Heart left ventricle (tissue), 16 donors: ENCODE measurements at regions not wholly inside any gene's neighbourhood (a gene's known extent, or its start where the extent isn't known, plus 50 kb on each side); places are given as distances from the start of the nearest gene placed in this dataset.

Experiments used
- ATAC-seq, 4 donors: fragments of 200-7000 bp; cut with Tn5 transposase; one replicate each; pipeline ENCODE4 v1.9.1; 2020 to 2022; ENCODE audit warnings: moderate library complexity in 4 of 4, mild to moderate bottlenecking in 3 of 4, moderate number of reproducible peaks in 1 of 4
- DNase-seq, 5 donors: peaks; one replicate each; pipeline ENCODE4 v3.0.0-alpha.2; 2020
- H3K27ac ChIP-seq, 12 donors: fragments of 200-600 bp; sonication (generic) in 4 of 12; one replicate each; pipeline versions ENCODE4 v1.5.0 to v1.8.0; 2016 to 2022; ENCODE audit warnings: mild to moderate bottlenecking in 2 of 12
- H3K27me3 ChIP-seq, 9 donors: fragments of 200-600 bp; sonication (generic) in 2 of 9; one replicate each; pipeline versions ENCODE4 v1.5.1 to v1.8.0; 2016 to 2022; ENCODE audit warnings: mild to moderate bottlenecking in 3 of 9
- H3K36me3 ChIP-seq, 9 donors: fragments of 200-600 bp; sonication (generic) in 2 of 9; one replicate each; pipeline versions ENCODE4 v1.5.0 to v1.8.0; 2018 to 2022; ENCODE audit warnings: mild to moderate bottlenecking in 2 of 9
- H3K4me1 ChIP-seq, 12 donors: fragments of 200-600 bp; sonication (generic) in 4 of 12; one replicate each; pipeline versions ENCODE4 v1.5.0 to v1.8.0; 2016 to 2022; ENCODE audit warnings: mild to moderate bottlenecking in 3 of 12
- H3K4me3 ChIP-seq, 12 donors: fragments of 200-600 bp; sonication (generic) in 4 of 12; one replicate each; pipeline versions ENCODE4 v1.5.0 to v1.8.0; 2017 to 2022; ENCODE audit warnings: mild to moderate bottlenecking in 9 of 12, moderate library complexity in 4 of 12
- H3K9me3 ChIP-seq, 12 donors: fragments of 200-600 bp; sonication (generic) in 4 of 12; one replicate each; pipeline versions ENCODE4 v1.5.0 to v1.8.0; 2016 to 2022; ENCODE audit warnings: mild to moderate bottlenecking in 1 of 12
- CTCF ChIP-seq, 12 donors: fragments of 200-600 bp; sonication (generic) in 4 of 12; IDR thresholded peaks; one replicate each; pipeline versions ENCODE4 v1.5.0 to v1.8.0; 2018 to 2022; ENCODE audit warnings: antibody characterized with exemption in 12 of 12, mild to moderate bottlenecking in 5 of 12
- POLR2A ChIP-seq, 2 donors: fragments of 450-650 bp; IDR thresholded peaks; one replicate each; pipeline ENCODE4 v1.6.1; 2017; ENCODE audit warnings: antibody characterized with exemption in 2 of 2, mild to moderate bottlenecking in 2 of 2, moderate library complexity in 2 of 2
- WGBS, 4 donors: extraction: QIAGEN DNeasy Blood & Tissue Kit in 2 of 4; methylation state at CpG; one replicate each; pipeline versions ENCODE4 v1.1.5 to v1.1.7; 2013 to 2018; 5-methylcytosine and 5-hydroxymethylcytosine counted together
- intact Hi-C, 10 donors: fragments of 100-400 bp; cut with DNase I; formaldehyde crosslinking; loops; one replicate each; pipeline versions ENCODE4 v1.11.1 to v1.14.2; 2022
- donor health status: ischemic (EF 13 %, LVEDD 7.1; RV severe dilation, severe dysfunction).
- donor health status: healthy with polysubstance abuse.
- donor health status: DM: no; HTN: yes; CAD: no.
- donor health status: DM: no; HTN: no; CAD: no.
- donor health status: ischemic (EF 25% LVEDD 6.9; RV normal size, moderate dysfunction).
- donor health status: ischemic (EF 25% LVEDD 5.7; RV mildly dilated, moderate dysfunction).
- donor health status: healthy.
- donor health status: DM: yes; HTN: yes; CAD: no.
- donor health status: ischemic (EF 35%, LVEDD 5.7; RV mildly dilated, moderate dysfunction).
- donor health status: nonischemic (EF 11% LVEDD 7.7; RV severe dilation, severe dysfunction).
- donor health status: DM: yes; HTN: yes; CAD: no.
- donor health status: PGD.
- donor health status: ischemic (EF 29% LVEDD 5.4; RV normal size, mild dysfunction).
- donor health status: nonischemic (EF 23%, LVEDD 6.1; RV moderate dilation, normal function).

GRCh38 chr10:4296161-4296560 is 511.2 kb upstream of the KLF6 start:
- no peaks in the 10 kb centered on the region for H3K36me3 ChIP-seq
- DNase-seq (no peak), ATAC-seq (no peak)
- no peak overlapping the region for H3K4me3 ChIP-seq
- H3K4me1 ChIP-seq, result peaks cover 0 to 4% (median 0%) of the 10 kb centered on the region in 12 donors
- no peaks in the 10 kb centered on the region for H3K9me3 ChIP-seq
- intact Hi-C loops, result no loop called here
- TF ChIP-seq CTCF (IDR thresholded peaks at IDR 0.05), result no peak
- TF ChIP-seq POLR2A (IDR thresholded peaks at IDR 0.05), result no peak
- WGBS, 4 donors, result 95 to 96% (median 96%) methylated on average over 5 of the region's 5 CpGs
- no peaks in the 10 kb centered on the region for H3K27me3 ChIP-seq
- H3K27ac ChIP-seq, result no peak overlapping the region

GRCh38 chr10:4294996-4295792 is 510.2 kb upstream of the KLF6 start:
- ATAC-seq (no peak), DNase-seq (no peak)
- WGBS, 4 donors, result 93 to 96% (median 95%) methylated on average over 16 of the region's 16 CpGs
- intact Hi-C loops, result no loop called here
- Histone ChIP-seq H3K27me3 (no peaks in the 10 kb centered on the region), H3K4me3 (no peak overlapping the region), H3K36me3 (no peaks in the 10 kb centered on the region), H3K9me3 (no peaks in the 10 kb centered on the region), H3K27ac (no peak overlapping the region), H3K4me1 (peaks cover 0 to 4% (median 0%) of the 10 kb centered on the region in 12 donors)
- no peak for TF ChIP-seq CTCF (IDR thresholded peaks at IDR 0.05)
- TF ChIP-seq POLR2A (IDR thresholded peaks at IDR 0.05), result no peak

- no peak overlapping the region for H3K4me3 ChIP-seq
- 93 to 98% (median 97%) methylated on average over 5 of the region's 5 CpGs for WGBS, 4 donors
- ATAC-seq, result no peak
- peaks cover 0 to 4% (median 0%) of the 10 kb centered on the region in 12 donors for H3K4me1 ChIP-seq
- DNase-seq, result no peak
- TF ChIP-seq CTCF (IDR thresholded peaks at IDR 0.05) (no peak), POLR2A (IDR thresholded peaks at IDR 0.05) (no peak)
- no peak overlapping the region for H3K27ac ChIP-seq
- no peaks in the 10 kb centered on the region for H3K27me3 ChIP-seq
- intact Hi-C loops, result no loop called here
- H3K9me3 ChIP-seq, result no peaks in the 10 kb centered on the region
- H3K36me3 ChIP-seq, result no peaks in the 10 kb centered on the region
These were observed 509.3 kb upstream of the KLF6 start for GRCh38 chr10:4294271-4294670.

GRCh38 chr10:4291990-4292389 is 507.0 kb upstream of the KLF6 start:
- TF ChIP-seq POLR2A (IDR thresholded peaks at IDR 0.05) (no peak), CTCF (IDR thresholded peaks at IDR 0.05) (no peak)

More at GRCh38 chr10:4291990-4292389, 507.0 kb upstream of the KLF6 start:
- no peaks in the 10 kb centered on the region for H3K9me3 ChIP-seq
- no peak overlapping the region for H3K4me3 ChIP-seq
- 71 to 87% (median 81%) methylated on average over 6 of the region's 6 CpGs for WGBS, 4 donors
- DNase-seq (peak in 1 of 5 donors; percentile 37), ATAC-seq (peak in 1 of 4 donors; percentile 26)
- no peaks in the 10 kb centered on the region for H3K27me3 ChIP-seq
- no peak overlapping the region for H3K27ac ChIP-seq
- intact Hi-C loops, result no loop called here
- H3K4me1 ChIP-seq, result peaks cover 0 to 7% (median 0%) of the 10 kb centered on the region in 12 donors
- H3K36me3 ChIP-seq, result no peaks in the 10 kb centered on the region
